NCI-H748 treated with DMSO at 0.1 percent for 48 hours (cell line): ENCODE measurements at regions not wholly inside any gene's neighbourhood (a gene's known extent, or its start where the extent isn't known, plus 50 kb on each side); places are given as distances from the start of the nearest gene placed in this dataset.

Experiments used
- DNase-seq: peaks from one replicate; lab custom pipeline; 2025; lab: John Stamatoyannopoulos, UW

DNA sequence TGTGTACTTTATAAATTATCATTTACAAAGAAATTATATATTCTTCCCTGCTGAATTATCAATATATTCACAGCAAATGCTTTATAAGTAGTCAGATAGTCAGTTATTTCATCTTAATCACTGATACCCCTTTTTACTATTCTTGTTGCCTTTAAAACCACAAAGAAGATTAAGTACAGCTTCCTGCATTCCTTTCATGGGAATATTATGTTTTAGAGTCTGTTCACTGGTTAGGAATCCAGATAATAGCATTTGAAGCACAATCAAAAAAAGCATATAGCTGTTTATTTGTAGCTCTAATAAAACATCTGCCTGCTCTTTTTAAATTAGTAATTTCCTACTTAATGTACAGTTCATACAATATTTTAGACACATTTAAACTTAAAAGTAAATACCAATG lies 508.9 kb downstream of the FBXO15 start:
- no peak for DNase-seq

DNA sequence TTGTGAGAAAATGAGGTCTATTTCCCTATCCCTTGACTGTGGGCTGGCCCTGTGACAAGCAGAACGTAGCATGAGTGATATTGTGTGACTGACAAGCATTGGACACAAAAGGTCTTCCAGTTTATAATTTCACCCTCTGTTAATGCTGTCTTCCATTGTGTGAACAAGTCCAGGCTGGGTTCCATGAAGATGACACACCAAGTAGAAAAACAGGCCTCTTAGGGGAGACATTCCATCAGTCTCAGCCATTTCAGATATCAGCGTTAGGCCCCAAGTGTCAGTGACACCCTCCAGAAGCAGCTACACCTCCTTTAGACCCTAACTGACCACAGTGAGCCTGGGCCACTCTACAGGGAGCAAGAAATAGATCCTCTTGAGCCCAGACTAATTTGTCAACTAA lies 511.3 kb downstream of the FBXO15 start:
- DNase-seq, result no peak

DNA sequence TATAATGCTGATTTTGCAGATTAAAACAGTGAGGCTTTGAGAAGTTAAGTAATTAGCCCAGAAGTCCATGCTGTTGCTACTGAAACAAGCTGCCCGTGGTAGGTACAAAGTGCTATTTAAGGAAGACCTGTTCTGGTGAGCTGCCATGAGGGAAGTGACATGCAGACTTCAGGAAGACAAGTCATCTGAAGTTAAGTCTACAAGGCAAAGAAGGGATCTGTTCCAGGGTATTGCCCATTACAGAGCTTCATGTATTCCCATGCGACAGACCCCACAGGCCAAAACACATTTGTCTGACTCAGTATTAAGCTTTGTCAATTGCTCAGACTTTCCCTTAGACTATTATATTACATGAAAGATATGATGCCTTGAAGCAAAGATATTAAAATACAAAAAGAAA lies 520.8 kb downstream of the FBXO15 start:
- no peak for DNase-seq

DNA sequence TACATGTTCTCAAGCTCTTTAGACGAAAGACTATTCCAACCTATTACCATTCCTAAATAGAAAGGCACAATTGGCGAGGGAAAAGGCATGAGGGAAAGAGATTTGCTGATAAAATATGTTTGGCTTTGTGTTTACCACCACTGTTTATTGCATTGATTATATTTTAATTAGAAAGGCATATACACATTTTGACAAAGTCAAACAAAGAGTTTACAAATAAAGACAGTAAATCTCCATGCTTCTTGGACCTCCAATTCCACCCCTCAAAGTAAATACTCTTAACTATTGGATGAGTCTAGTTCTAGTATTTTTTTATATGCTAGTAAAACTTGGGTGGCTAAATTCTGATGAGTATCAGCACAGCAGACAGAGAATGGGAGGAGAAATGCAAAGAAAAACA lies 521.4 kb downstream of the FBXO15 start:
- no peak for DNase-seq

DNA sequence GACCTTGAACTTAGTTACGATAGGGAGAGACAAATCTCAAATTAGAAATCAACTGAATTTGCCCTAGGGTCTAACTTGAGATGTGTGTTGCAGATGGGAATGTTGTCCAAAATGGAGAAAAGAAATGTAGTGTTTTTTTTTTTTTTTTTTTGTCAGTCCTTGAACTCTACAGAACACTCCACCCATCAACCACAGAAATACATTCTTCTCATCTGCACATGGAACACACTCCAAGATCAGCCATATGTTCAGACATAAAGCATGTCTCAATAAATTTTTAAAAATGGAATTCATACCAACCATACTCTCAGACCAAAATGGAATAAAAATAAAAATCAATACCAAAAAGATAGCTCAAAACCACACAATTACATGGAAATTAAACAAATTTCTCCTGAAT lies 526.5 kb downstream of the FBXO15 start:
- DNase-seq, result no peak

DNA sequence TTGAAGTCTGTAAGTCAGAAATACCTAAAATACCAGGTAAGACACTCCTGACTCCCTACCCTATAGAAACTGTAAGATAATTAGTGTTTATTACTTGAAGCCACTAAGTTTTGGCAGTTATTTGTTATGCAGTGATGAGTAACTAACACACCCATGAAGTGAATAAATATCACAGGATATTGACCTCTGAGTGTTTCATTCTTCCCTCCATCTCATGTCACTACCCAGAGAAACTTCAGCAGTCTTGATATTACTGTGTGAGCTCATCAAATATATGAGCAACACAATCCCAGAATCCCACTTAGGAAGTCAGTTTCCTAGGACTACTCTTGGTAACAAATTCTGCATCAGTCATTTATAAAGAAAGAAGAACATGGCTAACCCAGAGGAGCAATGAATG lies 529.7 kb downstream of the FBXO15 start:
- DNase-seq, result no peak

DNA sequence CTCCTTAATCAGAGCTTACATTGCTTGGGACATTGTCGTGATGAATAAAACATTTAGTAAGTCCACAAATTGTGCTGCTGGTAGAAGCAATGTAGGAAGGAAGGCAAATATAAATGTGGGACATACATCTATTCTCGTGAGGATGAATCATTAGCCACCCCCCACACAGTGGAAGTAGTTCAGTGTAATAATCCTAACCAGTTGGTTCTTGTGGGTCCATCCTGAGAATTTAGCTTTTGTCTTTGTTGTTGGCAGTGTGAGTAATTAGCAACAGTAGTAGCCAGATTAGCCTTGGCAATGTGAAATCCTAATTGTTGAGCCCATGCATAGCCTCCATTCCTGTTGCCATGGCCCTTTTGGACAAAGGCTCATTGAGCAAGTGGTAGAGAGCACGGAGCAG lies 532.1 kb downstream of the FBXO15 start:
- DNase-seq, result no peak

DNA sequence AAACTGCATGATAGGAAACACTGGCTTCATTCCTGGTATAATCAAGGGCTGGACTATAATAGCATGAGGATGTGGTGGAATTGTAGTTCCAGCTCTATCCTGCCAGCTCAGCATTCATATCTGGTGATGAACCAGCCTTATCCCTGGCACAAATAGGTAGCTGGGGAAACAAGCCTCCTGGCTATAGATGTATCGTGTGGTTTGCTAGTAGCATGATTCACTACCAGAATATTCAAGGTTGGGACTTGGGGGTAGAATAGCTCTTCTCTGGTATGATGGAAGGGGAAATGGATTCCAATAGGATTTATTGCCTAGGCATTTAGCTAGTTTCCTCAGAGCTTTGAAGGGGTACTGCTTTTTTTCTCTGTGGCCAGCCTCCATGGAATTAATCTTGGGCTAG lies 532.8 kb downstream of the FBXO15 start:
- no peak for DNase-seq

DNA sequence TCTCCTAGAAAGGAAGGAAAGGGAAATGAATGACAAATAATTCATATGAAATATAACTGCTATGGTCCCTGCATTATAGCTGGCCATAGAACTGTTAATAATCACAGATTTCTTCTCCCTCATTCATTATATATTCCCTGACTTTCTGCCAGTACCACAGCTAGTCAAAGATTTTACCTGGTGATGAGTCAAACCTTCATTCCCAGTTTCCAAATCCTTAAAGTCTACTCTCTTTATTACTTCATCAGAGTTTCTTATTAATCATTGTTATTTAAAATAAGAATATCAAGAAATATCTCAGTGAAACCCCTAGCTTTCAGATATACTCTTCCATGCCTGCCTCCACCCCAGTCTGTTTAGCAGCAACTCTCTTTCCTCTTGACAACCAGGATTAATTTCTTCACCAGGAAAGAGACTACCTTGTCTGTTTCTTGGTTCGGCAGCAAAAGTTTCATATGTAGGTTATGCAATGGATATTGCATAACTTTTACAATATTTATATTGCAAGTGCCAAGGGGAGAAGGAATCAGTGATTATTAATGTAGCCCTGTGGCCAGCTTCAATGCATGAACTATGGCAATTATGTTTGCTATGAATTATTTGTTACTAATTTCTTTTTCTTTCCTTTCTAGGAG lies 533.8 kb downstream of the FBXO15 start:
- DNase-seq, result no peak

DNA sequence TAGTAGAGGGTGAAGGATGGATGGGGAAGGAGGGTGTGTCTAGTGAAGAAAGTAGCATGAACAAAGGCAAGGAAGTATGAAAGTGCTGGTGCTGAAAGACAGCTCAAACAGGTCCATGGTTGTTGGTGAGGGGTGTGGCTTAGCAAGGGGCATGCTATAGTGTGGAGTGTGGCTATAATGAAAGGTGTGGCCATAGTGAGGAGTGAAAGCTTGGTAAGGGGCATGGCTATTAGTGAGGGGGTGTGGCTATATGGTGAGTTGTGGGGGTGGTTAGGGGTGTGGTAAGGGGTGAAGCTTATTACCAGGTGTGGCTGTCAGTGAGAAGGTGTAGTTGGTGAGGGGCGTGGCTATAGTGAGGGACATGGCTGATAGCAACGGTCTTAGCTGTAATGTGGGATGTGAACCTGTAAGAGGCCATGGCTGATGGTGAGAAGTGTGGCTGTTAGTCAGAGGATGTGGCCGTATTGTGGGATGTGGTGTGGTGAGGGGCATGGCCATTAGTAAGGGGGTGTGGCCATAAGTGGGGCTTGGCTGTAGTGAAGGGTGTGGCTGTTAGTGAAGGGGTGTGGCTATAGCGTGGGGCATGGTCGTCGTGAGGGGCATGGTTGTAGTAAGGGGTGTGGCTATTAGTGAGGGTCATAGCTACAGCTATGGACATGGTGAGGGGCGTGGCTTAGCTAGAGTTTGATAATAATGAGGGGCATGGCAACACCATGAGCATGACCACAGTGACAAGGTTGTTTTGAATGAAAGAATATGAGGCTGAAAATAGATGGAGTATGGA lies 549.6 kb downstream of the FBXO15 start:
- no peak for DNase-seq

DNA sequence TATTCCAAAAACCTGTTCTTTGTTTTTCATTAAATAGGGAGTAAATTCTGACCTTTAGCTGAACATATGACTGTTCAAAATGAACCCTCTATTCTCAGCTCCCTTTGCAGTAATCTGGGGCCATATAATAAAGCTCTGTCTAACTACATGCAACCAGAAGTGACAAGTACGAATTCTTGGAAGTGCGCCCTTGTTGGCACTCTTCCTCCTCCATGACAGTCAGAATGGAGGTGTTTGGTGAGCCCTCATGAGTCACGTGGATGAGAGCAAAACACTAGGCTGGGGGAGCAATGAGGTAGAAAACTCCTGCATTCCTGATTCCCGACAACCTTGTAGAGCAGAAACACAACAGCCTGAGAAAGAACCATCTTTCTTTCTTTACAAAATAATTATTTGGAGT lies 552.9 kb downstream of the FBXO15 start:
- no peak for DNase-seq

DNA sequence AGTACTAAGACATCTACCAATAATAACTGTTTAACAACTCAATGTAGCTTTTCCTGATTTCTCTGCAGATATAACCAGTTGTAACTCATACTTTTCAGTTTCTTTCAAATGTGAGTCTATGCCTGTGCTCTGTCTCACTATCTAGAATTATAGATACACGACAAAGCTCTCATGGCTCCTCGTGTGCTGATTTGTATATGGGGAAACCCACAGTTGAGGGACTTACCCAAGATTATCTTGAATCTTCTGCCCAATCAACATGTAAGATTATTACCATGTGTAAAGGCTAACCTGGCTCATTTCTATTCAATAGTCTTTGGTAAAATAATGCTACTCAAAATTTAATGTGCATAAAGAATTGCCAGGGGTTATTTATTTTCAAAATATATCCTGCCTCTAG lies 554.4 kb downstream of the FBXO15 start:
- DNase-seq, result no peak

DNA sequence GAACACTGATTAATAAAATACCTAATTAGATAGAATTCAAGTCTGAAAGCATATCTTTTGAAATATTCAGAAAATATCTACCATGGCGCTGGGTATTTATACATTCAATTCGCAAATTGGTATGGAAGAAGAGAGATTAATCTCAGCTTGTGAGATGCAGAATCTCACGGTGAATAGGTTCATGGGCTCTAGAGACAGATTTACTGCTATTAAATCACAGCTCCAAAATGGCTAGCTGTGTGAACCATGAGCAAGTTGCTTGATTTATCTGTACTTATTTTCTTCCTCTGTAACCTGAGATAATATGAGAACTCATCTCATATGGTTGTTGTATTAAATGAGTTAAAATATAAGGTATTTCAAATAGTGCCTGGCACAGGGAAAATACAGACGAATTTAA lies 556.7 kb downstream of the FBXO15 start:
- no peak for DNase-seq

DNA sequence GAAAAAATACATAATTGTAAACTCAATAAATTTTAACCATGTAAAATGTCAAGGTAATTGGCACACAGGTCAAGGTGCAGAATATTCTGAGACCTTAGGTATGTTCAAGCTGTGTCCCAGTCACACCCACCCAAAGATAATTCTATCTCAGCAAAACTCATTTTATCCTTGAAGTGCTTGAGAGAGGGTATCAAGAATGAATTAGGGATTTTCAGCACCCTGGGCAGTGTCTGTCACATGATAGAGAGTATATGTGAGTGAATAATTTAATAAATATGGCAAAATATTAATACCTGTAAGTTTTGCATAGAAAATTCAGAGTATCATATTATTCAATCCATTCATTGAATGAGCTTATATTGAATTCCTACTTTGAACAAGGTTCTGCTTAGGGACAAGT lies 567.9 kb downstream of the FBXO15 start:
- DNase-seq, result no peak

DNA sequence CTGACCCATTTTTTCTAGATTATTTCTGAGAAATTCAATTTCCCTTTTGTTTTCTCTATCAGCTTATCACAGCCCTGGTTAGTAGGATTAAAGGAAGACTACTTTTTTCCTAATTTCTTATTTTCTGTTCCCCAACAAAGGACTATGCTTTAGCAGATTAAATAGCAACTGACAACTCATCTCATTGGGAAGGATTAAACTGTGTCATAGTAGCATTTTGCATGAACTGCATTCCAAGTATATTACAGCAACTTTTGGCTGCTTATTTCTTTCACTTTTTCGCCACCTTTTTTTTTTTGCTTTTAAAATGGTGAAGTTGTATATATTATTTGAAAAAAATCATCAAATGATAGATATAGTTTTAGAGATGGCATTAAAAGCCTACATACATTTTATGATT lies 570.3 kb downstream of the FBXO15 start:
- no peak for DNase-seq

DNA sequence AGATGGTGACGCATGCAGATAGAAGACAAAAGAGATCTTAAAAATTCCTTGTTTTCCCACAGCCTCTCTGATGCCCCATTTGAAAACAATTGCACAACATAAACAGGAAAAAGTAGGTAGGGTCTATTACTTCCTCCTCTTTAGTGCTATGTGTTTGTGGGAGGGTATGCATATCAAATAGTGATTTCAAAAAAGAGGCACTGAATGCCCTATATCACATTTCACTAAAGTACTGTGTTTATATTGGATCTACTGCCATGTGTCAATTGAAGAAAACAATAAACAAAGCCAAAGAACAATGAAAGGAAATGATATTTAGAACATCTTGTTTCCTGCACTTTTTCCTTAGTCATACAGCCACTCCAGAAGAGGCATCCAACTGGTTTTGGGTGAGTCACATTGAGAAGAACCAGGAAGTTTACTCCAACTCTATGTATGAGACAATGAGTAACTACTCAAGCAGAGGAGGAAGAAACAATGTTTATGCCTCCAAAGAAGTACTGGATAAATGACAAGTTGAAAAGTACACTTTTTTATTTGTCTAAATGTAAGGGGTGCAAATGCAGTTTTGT lies 583.6 kb downstream of the FBXO15 start:
- DNase-seq, result no peak

DNA sequence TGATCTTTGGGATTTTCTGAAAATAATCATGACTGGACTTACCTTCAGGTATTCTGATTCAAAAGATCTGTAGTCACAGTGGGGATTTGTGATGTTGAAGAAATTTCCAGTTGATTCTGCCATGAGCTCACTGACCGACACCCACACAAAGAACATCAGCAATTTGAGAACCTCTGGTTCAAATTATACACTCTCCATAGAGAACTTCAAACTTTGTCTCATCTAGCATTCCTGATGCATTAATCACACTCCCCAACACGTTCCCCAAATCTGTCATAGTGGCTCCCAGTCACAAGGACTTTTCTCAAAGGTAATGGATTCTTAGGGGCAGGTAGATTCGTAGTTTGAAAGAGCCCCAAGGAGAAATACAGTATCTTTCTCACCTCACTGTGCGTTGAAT lies 584.3 kb downstream of the FBXO15 start:
- DNase-seq, result no peak

DNA sequence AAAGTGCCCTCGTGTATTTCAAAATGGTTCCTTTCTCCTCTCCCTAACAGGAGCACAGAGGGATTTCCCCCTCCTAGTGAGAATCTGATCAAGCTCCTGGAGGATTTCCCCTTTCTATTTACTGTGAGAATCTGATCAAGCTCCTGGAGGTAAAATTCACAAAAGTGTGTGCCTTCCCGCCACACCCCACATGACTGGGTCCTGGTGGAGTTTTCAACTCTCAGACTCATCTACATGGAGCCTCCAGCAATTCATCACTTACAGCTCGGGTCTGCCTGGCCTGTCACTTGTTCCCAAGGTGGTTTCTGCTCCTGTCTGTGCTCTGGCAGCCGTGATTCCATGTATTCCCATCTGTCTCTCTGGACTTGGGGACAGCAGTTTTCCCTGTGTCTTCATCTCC lies 590.7 kb downstream of the FBXO15 start:
- DNase-seq, result no peak

DNA sequence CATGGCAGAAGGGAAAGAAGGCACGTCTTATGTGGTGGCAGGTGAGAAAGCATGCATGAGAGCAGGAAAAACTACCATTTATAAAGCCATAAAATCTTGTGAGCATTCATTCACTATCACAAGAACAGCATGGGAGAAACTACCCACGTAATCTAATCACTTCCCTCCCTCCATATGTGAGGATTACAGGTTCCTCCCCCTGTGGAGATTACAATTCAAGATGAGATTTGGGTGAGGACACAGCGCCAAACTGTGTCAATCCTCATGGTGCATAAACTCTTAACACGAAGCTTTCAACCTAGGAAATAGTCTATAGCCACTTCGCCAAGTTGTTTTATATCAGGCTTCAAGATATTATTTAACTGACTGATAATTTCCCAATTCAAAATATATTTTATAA lies 595.5 kb downstream of the FBXO15 start:
- no peak for DNase-seq

DNA sequence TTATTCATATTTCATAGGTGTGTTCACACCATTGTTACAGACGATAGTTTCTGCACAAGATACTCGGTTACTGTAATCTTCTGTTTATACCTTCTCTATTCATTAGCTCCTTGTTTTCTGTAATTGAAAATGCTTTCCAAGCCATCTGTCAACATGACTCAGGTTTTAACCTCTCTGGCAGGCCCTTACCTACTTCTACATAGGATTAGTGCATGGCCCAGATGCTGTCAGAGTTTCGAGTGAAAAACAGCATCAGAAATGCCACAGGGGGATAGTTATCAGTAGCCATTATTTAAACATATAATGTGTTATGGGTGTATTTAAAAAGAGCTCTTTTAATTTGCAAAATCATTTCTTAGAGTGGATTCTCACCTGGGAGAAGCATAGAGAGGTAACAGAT lies 596.4 kb downstream of the FBXO15 start:
- no peak for DNase-seq

DNA sequence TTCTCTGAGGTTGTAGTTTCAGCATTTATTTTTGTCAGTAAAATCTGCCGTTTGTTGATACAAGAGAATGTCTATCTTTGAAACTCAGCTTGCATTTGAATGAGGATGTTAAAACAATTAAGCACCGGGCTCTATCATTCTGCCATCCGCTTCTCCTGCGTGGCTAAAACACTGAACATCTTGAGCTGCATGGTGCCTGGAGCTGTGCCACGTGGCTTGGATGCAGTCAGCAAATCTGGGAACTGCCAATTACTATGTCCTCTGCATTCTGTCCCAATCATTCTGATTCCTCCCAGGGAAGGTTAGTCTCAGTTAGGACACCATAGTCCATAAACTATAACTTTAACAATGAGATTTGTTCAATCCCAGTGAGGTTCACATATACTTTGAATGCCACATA lies 598.4 kb downstream of the FBXO15 start:
- DNase-seq, result no peak

DNA sequence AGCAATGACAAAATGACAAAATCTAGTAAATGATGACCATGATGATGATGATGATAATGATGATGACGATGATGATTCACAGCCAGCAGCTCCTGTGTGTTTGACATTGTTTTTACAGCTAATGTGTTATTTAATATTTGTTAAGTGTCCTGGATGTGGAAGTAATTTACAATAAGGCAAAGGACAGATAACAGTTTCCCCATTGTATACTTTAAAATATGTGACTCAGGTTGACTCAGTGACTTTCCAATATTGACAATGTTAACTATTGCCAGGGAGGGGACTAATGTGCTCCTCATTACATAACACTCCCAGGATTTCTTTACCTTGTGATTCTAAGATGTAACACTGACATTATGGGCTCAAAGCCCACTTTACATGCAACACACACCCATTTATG lies 602.2 kb downstream of the FBXO15 start:
- no peak for DNase-seq

DNA sequence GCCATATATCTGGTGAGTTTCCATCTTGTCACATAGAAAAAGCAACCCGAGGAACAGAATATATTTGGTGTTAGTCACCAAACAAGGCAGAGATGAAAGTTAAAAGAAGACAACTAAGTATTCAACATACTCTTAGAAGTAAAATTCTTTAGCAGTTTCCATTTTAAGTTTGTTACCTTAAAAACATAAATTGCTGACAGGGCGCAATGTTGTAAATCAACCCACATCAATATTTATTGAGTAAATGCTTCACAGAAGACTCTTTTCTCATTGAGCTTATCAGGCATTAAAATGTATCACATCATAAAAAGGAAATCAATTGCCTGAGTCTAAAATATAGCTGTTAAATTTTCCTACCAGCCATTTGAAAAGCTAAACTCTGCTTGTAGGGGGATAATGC lies 603.0 kb downstream of the FBXO15 start:
- DNase-seq, result no peak

DNA sequence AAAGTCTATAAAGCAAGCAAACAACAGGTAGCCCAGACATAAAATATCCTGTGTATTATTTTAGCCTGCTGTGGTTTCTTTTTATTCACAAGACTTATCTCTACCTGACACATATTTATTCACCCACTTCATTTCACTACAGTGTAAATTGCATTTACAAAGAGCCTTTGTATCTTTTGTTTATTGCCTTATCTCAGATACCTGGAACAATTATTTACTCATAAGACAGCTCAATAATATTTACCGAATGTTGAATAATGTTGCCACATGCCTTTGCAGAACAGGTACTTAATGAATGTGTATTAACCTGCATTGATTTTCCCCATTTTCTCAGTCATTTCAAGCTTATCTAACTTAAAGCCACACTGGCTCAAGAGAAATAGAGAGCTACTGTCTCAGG lies 603.6 kb downstream of the FBXO15 start:
- no peak for DNase-seq
